ENCODE measurements at regions not wholly inside any gene's neighbourhood (a gene's known extent, or its start where the extent isn't known, plus 50 kb on each side); places are given as distances from the start of the nearest gene placed in this dataset.
"Not testable (repeated sequence)": the region's sequence is repeated elsewhere in the genome, so short reads cannot be mapped to it uniquely, and the experiment has no call there.

DNA sequence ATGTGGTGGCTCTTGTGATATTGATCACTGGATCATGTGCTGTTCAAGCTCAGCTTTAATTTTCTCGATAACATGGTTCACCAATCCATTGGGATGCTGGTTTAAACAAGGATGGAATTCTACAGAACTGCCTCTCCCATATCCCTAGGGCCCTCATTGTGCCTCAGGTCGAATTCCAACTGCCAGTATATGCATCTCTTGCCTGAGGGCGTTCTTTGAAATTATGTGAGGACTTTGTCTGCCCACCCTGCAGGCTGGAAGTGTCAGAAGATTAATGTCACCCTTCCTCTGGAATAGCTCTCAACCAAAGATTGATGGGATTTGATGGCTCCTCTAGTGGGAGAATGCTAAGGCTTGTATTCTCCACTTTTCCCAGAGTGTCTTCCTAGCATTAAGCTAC is 175.6 kb upstream of the GALNT15 start:
- TF ChIP-seq, protein P1, sequence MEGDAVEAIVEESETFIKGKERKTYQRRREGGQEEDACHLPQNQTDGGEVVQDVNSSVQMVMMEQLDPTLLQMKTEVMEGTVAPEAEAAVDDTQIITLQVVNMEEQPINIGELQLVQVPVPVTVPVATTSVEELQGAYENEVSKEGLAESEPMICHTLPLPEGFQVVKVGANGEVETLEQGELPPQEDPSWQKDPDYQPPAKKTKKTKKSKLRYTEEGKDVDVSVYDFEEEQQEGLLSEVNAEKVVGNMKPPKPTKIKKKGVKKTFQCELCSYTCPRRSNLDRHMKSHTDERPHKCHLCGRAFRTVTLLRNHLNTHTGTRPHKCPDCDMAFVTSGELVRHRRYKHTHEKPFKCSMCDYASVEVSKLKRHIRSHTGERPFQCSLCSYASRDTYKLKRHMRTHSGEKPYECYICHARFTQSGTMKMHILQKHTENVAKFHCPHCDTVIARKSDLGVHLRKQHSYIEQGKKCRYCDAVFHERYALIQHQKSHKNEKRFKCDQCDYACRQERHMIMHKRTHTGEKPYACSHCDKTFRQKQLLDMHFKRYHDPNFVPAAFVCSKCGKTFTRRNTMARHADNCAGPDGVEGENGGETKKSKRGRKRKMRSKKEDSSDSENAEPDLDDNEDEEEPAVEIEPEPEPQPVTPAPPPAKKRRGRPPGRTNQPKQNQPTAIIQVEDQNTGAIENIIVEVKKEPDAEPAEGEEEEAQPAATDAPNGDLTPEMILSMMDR (conservative IDR thresholded peaks at IDR 0.05): no peak
- no peak overlapping the region for H3K27ac ChIP-seq

DNA sequence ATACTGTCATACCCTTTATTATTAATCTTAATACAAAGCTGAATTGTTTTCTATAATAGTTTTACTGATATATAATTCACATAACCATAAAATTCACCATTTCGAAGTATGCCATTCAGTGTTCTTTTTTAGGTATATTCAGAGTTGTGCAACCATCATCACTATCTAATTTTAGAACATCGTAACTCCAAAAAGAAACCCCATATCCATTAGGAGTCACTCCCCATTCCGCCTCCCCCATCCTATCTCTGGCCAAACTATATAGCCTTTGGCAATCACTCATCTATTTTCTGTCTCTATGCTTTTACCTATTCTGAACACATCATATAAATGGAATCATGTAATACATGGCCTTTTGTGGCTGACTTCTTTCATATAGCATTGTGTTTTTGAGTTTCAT is 169.7 kb upstream of the GALNT15 start:
- TF ChIP-seq, protein P1 (conservative IDR thresholded peaks at IDR 0.05): no peak

DNA sequence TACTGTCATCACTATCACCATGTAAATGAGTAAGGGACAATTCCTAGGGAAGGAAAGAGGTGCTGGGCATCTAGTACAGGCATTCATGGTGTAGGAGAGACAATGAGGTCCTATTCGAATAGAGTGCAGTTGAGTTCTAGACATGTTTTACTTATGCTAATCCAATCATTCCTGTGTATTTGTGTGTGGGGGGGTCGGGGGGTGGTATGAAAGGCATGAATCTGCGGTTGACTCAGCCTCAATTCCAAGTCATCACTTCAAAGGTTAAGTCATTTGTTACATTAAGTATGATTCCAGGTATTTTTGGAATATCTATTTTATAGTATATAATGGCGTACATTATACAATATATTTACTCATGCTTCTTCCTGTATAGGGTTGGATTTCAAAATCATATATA is 163.1 kb upstream of the GALNT15 start:
- TF ChIP-seq, protein P1 (conservative IDR thresholded peaks at IDR 0.05): no peak
- no peak overlapping the region for H3K27ac ChIP-seq

More for the DNA sequence above, 169.7 kb upstream of the GALNT15 start:
- no peak overlapping the region for H3K27ac ChIP-seq

DNA sequence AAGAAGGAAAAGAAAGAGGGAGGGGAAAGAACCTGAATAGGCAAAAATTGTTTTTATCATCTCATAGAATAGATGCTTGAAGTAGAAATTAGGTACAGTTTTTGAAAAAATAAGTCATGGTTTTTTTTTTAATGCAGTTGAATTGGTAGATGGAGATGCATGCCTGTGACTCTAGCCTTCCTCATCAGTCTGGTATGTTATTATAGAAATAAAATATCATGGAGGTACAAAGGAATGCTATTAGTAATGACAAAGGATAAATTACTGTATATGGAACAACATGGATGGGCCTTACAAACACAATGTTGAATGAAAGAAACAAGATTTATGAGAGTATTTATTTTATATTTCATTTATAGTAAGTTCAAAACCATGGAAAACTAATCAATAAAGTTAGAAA is 162.4 kb upstream of the GALNT15 start:
- H3K27ac ChIP-seq: no peak overlapping the region
- TF ChIP-seq, protein P1 (conservative IDR thresholded peaks at IDR 0.05): no peak

DNA sequence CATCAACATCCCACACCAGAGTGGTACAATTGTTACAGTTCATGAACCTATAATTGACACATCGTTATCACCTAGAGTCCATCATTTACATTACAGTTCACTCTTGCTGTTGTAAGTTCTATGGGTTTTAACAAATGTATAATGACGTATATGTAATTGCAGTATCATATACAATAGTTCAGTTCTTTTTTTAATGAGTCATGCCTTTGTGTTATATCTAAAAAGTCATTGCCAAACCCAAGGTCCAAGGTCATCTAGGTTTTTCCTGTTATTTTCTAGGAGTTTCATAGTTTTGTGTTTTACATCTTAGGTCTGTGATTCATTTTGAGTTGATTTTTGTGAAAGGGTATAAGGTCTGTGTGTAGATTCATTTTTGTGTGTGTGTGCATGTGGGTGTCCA is 160.9 kb upstream of the GALNT15 start:
- no peak overlapping the region for H3K27ac ChIP-seq
- TF ChIP-seq, protein P1 (conservative IDR thresholded peaks at IDR 0.05): no peak

DNA sequence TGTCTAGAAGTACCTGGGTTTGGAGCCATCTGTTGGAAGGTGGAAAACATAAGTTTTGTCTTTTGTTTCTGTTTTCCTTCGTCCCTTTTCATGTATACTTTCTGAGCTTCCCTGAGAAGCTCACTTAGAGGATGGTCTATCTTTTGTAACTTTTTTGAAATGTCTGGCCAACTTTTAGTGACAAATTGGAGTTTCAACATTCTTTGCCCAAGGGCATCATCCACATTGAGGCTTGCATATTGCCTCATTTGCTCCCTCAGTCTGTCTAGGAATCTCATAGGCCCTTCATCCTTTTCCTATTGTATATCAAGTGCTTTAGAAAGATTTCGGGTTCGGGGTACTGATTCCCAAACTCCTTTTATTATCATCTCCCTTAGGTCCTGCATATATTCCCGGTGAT is 152.7 kb upstream of the GALNT15 start:
- not testable (repeated sequence) for H3K27ac ChIP-seq

DNA sequence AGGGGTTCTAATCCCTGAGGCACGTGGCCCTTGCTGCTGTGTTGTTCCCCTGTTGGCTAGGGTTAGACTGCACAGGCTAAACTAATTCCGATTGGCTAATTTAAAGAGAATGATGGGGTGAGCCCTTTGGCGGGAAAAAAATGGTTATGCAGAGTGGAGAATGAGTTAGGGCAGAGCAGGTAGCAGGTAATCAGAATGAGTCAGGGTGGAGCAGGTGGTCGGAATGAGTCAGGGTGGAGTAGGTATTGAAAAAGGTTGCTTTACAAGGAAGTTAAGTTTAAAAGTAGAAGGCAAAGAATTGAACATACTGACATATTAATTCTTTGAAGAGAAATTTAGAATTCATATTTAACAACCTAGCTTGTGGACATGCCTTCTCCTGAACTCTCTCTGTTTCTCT is 150.6 kb upstream of the GALNT15 start:
- H3K27ac ChIP-seq: not testable (repeated sequence)

DNA sequence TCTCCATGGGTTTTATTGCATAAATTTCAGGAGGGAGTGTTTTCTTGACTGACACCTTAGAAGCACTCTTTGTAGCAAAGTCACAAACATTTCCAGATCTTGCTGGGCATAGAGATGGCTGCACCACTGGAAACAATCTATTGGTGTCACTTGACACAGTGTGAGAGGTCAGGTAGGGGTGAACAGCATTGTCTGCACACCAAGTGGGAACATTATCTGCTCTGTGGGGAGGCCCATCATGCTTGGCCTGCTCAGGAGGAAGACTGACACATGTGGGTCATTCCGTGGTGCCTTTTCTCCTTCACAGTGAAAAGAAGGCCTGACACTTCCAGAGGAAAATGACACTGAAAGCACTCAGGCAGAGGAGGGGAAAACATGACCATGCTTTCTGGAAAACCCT is 149.9 kb upstream of the GALNT15 start:
- H3K27ac ChIP-seq: no peak overlapping the region
- TF ChIP-seq, protein P1 (conservative IDR thresholded peaks at IDR 0.05): no peak

DNA sequence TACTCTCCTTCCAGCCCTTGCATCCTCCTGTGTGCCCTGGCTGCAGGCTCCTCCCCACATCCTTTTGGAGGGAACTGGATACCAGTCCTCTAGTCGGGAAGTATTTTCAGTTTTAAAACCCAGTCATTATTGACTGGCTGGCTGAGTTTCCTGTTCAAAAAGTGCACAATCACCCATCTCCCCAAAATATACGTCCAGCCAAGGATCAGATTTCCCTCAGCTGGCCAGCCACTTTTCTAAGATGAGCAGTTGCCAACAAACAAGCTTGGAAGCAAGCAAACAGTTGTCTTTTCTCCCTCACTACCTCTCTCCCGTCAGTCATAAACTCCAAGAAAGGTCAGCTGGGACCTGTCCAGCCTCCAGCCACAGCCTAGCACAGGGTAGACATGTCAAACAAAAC is 147.7 kb upstream of the GALNT15 start:
- TF ChIP-seq, protein P1 (conservative IDR thresholded peaks at IDR 0.05): no peak
- no peak overlapping the region for H3K27ac ChIP-seq

Measured in VCaP (cell line).